ENCODE measurements at regions not wholly inside any gene's neighbourhood (a gene's known extent, or its start where the extent isn't known, plus 50 kb on each side); places are given as distances from the start of the nearest gene placed in this dataset.

GRCh38 chr1:95770581-95770980 lies 536.6 kb downstream of the RWDD3 start:
- TF ChIP-seq, protein P1, sequence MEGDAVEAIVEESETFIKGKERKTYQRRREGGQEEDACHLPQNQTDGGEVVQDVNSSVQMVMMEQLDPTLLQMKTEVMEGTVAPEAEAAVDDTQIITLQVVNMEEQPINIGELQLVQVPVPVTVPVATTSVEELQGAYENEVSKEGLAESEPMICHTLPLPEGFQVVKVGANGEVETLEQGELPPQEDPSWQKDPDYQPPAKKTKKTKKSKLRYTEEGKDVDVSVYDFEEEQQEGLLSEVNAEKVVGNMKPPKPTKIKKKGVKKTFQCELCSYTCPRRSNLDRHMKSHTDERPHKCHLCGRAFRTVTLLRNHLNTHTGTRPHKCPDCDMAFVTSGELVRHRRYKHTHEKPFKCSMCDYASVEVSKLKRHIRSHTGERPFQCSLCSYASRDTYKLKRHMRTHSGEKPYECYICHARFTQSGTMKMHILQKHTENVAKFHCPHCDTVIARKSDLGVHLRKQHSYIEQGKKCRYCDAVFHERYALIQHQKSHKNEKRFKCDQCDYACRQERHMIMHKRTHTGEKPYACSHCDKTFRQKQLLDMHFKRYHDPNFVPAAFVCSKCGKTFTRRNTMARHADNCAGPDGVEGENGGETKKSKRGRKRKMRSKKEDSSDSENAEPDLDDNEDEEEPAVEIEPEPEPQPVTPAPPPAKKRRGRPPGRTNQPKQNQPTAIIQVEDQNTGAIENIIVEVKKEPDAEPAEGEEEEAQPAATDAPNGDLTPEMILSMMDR (IDR thresholded peaks at IDR 0.05; ENCODE audit: insufficient read depth, low read depth, low read length) = no peak
- no peak for TF ChIP-seq EZH2 (IDR thresholded peaks at IDR 0.05; ENCODE audit: insufficient read depth, low read length)

Measured in astrocyte (in vitro differentiated cells and primary cell).